IPS DF 4.7 (cell line): ENCODE measurements at regions not wholly inside any gene's neighbourhood (a gene's known extent, or its start where the extent isn't known, plus 50 kb on each side); places are given as distances from the start of the nearest gene placed in this dataset.
"Not testable (repeated sequence)": the region's sequence is repeated elsewhere in the genome, so short reads cannot be mapped to it uniquely, and the experiment has no call there.

Experiments
- DNase-seq: peaks from one replicate; pipeline ENCODE4 v3.0.0-alpha.2; 2013; ENCODE audit warnings: low spot score; ENCODE audit errors: extremely low read depth

- not testable (repeated sequence) for DNase-seq
These were observed 54.0 kb upstream of the WWC2 start for GRCh38 chr4:183044924-183045640.

DNA sequence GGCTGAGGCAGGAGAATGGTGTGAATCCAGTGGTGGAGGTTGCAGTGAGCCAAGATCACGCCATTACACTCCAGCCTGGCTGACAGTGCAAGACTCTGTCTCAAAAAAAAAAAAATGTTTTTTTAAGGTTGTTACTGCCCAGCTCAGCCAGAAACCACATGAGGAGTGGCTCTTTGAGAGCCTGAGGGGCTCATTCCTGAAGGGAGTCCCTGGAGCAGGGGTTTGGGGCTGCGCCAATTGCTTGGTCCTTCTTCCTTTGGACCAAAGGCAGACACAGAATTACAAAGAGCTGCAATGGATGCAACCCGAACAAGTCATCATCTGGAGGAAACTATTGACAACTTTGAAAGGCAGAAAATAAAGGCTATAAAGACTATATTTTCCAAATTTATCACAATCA lies 60.6 kb upstream of the WWC2 start:
- no peak for DNase-seq

DNA sequence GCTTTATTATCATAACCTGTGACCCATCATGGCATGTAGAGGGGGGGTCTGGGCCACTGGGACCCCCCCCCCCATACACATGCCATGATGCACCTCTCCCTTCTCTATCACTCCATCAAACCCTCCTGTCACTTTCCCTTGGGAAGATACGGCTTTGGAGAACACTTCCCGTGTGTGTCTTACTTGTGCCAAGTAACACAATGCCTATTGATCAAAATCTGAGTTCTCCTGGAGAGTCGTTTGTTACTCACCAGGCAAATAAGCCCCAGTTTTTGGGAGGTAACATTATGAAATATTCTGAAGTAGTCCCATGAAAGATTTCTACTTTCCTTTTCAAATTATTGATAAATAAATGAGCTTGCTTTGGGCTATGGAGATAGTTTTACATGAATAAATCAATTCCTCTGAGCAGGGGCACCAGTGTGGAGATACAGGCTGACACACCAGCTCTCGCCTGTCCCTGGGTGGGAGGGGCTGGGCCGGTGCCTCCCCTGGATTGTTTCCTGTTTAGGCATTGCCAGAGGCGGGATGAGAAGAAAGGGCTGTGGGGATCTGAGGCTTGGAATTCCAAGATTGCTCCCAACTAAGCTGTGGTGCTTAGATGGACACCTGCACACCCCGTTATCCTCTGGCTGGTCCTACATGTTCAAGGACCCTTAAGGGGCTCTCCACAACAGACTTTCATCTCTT lies 63.2 kb upstream of the WWC2 start:
- no peak for DNase-seq

DNA sequence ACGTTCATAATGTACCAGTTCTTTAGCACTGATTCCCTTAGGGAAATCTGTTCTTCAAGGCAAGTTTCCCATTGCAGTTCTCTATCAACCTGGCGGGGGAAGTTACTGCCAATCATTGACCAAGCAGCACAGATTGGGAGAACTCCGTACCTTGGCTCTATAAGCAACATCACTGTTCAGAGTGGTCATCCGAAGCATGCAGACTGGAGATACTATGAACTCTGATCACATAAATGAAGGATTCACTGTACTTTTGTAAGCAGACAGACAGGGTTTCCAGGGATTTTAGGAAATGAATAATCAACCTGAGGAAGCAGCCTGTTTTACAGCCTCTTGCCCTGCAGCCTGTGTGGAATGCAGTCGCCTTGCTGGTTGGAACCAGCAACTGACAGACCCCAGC lies 63.8 kb upstream of the WWC2 start:
- DNase-seq: no peak

GRCh38 chr4:183030823-183031222 lies 68.2 kb upstream of the WWC2 start:
- no peak for DNase-seq

DNA sequence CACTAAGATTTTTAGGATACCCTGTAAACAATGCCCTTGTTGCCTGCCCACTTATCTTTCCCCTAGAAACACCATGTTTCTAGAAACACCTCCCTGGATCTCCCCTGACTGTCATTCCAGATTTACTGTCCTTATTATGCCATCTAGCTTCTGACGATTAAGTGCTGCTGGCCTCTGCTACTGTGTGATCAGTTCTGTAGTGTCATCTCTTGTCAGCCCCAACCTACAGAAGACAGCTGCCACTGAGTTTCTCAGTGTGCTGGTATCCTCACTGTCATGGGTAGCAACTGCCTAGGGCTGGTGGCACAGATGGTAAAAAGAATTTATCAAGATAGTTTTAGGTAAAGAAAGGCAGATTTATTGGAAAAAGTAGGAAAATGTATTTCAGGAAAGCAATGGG lies 68.7 kb upstream of the WWC2 start:
- DNase-seq: no peak

DNA sequence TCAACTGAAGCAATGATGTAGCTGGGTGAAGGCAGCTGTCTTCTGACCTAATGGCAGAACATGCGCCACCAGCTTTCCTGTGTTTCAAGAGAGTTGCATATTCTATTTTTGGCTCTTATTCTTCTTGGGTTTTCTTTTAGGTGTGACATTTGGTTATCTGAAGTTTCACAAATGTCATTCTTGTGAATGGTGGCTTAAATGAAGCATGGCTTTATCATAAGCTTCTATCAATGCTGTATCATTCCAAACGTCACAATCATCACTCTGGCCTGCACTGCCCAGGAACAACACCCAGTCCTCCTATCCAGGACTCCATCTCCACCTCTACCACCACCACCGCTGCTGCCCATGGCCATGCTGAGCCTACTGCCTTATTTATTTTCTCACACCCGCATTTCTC lies 69.7 kb upstream of the WWC2 start:
- no peak for DNase-seq

- no peak for DNase-seq
These were observed 72.4 kb upstream of the WWC2 start for GRCh38 chr4:183026701-183027100.

- no peak for DNase-seq
These were observed 76.4 kb upstream of the WWC2 start for GRCh38 chr4:183022617-183023016.

GRCh38 chr4:183017962-183018361 lies 81.1 kb upstream of the WWC2 start:
- DNase-seq: no peak

DNA sequence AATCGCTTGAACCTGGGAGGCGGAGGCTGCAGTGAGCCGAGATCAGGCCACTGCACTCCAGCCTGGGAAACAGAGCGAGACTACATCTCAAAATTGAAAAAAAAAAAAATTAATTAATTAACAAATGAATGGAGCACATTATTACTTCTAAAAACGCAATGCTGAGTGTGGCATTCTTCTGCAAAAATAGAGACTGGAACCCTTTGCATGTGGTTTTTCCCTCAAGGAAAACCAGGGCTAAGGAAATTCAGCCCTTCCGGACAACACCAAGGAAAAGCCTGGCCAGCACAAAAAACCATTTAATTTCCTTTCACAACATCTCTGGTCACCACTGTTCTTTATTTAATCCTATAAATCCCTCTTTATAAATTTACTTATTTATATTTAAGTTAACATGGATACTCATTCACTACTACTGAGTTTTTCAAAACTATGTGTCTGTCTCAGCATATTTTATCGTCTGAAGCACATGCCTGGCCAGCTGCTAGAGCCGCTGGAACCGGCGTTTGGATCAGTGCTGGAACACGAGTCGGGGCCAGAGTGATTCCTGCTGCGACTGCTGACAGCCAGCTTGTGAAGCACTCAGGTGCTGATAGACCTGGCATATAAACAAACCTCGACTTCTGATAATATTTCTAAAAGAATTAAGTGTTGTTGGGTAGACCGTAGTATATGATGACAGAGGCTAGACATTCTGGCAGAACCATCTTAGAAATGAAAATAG lies 84.5 kb upstream of the WWC2 start:
- no peak for DNase-seq

DNA sequence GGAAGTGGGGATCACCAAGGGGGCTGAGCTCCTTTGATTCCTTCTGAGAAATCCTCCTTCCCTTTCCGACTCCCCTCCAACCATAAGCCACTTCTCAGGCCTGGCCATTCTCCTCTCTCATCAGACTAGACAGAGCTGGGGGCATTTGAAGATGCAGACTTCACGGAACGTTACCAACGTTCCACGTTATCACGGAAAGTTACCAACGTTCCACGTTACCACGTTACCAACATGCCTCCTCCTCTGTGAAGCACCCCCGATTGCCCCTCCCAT lies 85.4 kb upstream of the WWC2 start:
- DNase-seq: no peak

DNA sequence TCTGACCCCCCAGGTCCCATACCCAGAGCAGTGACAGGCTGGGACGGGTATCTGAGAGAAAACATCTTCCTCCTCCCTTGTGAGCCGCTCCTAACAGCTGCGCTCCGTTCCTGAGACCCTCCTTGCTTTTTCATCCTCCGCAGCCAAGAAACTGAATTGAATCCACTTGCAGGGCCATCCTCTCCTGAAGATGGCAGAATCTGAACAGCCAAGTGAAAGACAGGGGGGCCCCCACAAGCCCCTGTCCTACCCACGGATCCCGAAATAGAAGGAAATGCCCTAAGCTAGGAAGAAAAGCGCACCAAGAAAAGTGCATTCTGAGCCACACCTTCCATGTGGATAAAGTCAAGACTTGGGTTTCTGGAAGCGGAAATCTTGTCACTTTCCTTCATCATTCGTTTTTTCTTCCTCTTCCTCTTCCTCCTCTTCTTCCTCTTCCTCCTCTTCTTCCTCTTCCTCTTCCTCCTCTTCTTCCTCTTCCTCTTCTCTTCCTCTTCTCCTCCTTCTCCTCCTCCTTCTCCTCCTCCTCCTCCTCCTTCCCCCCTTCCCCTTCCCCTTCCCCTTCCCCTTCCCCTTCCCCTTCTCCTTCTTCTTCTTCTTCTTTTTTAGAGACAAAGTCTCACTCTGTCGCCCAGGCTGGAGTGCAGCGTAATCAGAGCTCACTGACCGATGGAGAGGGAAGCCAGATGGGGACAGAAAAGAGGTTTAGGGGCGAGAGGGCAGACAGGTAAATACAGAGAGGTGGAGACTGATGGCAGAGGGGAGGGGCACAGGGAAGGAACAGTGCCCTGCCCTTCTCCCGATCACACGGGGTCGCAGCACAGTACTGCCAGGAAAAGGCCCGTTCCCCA lies 86.0 kb upstream of the WWC2 start:
- DNase-seq: no peak

DNA sequence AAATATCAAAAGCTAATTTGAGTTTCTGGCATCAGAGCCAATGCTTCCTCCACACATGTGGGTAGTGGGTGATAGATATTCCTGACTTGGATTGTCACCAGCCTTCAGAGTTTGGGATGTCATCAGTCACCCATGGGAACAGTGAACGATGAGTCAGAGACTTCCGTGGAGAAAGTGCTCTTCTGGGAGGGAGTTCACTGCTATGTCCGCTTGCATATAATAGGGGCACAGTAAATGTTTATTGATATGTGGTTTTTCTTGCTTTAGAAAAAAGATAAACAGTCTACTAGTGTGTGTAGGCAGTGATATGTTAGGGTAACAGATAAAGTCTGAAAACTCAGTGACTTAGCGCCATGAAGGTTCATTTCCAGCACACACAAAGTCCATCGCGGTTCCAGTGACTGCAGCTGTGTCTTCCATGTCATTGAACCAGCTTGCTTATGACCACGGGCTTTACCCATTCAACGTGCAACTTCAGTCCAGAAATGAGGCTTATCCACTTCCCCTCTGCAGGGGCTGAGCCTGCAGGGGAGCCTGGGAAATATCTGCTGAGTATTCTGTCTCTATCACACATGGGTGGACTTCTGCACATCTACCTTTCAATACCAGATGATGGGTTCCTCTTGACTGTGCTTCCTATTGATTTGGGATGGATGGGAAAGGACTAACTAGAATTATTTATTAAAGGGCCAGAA lies 87.7 kb upstream of the WWC2 start:
- DNase-seq: no peak

GRCh38 chr4:183008492-183008891 lies 90.6 kb upstream of the WWC2 start:
- peak; percentile 2 for DNase-seq

DNA sequence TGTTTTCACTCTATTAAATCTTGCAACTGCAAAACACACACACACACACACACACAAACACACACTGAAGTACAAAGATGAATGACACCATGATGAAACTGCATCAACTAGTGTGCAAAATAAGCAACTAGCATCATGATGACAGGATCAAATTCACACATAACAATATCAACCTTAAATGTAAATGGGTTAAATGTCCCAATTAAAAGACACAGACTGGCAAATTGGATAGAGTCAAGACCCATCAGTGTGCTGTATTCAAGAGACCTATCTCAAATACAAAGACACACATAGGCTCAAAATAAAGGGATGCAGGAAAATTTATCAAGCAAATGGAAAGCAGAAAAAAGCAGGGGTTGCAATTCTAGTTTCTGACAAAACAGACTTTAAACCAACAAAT lies 87.2 kb upstream of the DCTD start:
- DNase-seq: not testable (repeated sequence)

GRCh38 chr4:182994171-182994570 lies 77.0 kb upstream of the DCTD start:
- DNase-seq: no peak

DNA sequence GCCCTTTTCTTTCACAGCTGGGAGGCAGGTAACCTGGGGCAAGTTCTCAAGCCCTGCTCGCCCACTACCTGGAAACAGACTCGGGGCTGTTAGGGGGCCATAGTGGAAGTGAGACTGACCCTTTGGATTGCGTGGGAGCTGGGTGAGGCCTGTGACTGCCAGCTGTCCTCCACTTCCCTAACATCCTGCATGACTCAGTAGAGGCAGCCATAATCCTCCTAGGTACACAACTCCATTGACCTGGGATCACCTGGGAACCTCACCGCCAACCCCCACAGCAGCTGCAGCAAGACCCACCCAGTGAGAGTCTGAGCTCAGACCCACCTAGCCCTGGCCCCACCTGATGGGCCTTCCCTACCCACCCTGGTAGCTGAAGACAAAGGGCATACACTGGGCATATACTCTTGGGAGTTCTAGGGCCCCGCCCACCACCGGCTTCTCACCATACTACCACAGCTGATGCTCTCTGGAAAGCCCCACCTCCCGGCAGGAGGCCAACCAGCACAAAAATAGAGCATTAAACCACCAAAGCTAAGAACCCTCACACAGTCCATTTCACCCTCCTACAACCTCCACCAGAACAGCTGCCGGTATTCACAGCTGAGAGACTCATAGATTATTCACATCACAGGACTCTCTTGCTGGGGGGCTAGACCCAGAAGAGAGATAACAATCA lies 61.1 kb upstream of the DCTD start:
- no peak for DNase-seq

DNA sequence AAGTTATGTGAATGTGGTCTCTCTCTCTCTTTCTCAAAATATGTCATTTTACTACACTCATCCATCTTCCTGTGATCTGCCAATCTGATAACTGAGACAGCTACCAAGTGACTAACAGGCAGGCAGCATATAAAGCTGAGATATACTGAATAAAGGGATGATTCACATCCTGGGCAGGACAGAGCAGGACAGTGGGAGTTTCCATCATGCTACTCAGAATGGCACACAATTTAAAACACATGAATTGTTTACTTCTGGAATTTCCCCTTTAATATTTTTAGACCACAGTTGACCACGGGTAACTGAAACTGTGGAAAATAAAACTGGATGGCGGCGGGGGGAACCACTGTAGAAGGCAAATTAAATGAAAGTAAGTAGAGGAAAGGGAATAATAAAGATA lies 58.6 kb upstream of the DCTD start:
- no peak for DNase-seq

DNA sequence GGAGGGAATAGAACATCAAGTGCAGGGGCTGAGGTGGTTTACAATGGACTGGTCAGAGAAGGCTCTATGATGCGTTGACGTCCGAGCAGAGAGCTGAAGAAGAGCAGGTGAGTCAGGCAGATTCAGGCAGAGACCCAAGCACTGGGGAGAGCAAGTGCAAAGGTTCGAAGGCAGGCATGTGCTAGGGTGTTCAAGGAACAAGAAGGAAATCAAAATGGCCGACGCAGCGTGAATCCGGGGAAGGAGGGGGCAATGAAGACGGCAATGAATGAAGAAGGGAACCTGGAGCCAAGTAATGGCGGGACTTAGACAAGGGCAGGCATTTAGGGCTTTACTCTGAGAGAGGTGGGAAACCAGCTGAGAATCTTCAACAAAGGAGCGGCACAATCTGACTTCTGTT lies 56.8 kb upstream of the DCTD start:
- no peak for DNase-seq

DNA sequence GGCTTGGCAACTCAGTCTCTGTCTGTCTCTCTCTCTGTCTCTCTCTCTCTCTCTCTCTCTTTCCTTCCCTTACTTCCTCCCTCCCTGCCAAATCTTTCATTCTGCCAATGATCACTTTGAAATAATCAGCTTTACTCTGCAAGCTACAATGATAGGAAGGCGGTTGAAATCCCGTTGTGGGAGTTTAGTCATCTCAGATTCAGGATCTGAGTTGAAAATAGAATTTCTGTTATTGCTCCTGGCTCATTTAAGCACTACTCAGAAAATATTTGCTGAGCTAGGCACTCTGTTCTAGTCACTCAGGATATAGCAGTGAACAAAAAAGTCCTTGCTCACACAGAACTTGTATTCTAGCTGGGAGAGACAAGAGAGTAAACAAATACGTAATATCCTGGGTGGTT lies 56.3 kb upstream of the DCTD start:
- no peak for DNase-seq
